Jurkat, Clone E6-1 (cell line): ENCODE measurements at regions not wholly inside any gene's neighbourhood (a gene's known extent, or its start where the extent isn't known, plus 50 kb on each side); places are given as distances from the start of the nearest gene placed in this dataset.
A peak's percentile ranks its signal among the peaks of the same experiment; 100 is the strongest.

Source experiments
- DNase-seq: peaks from one replicate; pipeline ENCODE4 v3.0.0-alpha.2; 2011; ENCODE audit warnings: low read depth, low spot score
- H3K4me3 ChIP-seq: 2 replicates; pipeline ENCODE4 v1.5.1; 2011; ENCODE audit warnings: mild to moderate bottlenecking, low read length, control low read depth, moderate library complexity

- no peak overlapping the region for H3K4me3 ChIP-seq
- DNase-seq: no peak
Observed at GRCh38 chr17:65385726-65386125, 175.7 kb downstream of the AXIN2 start.

GRCh38 chr17:65385071-65385470, 176.4 kb downstream of the AXIN2 start:
- H3K4me3 ChIP-seq: no peak overlapping the region
- DNase-seq: no peak

- H3K4me3 ChIP-seq: no peak overlapping the region
- no peak for DNase-seq
Observed at GRCh38 chr17:65381152-65381551, 180.3 kb downstream of the AXIN2 start.

- no peak for DNase-seq
- no peak overlapping the region for H3K4me3 ChIP-seq
Observed at GRCh38 chr17:65374966-65375365, 186.5 kb downstream of the AXIN2 start.

GRCh38 chr17:65371702-65372101, 189.7 kb downstream of the AXIN2 start:
- DNase-seq: no peak
- no peak overlapping the region for H3K4me3 ChIP-seq

- peak; percentile 33 for DNase-seq
- no peak overlapping the region for H3K4me3 ChIP-seq
Observed at GRCh38 chr17:65370669-65371131, 190.7 kb downstream of the AXIN2 start.

- H3K4me3 ChIP-seq: no peak overlapping the region
- DNase-seq: no peak
Observed at GRCh38 chr17:65368341-65368740, 193.1 kb downstream of the AXIN2 start.

- DNase-seq: no peak
- H3K4me3 ChIP-seq: no peak overlapping the region
Observed at GRCh38 chr17:65366102-65366844, 195.2 kb downstream of the AXIN2 start.

GRCh38 chr17:65365169-65365568, 196.3 kb downstream of the AXIN2 start:
- no peak for DNase-seq
- H3K4me3 ChIP-seq: no peak overlapping the region

- H3K4me3 ChIP-seq: no peak overlapping the region
- DNase-seq: no peak
Observed at GRCh38 chr17:65364438-65364837, 197.0 kb downstream of the AXIN2 start.

GRCh38 chr17:65362826-65363225, 198.6 kb downstream of the AXIN2 start:
- no peak overlapping the region for H3K4me3 ChIP-seq
- DNase-seq: no peak

GRCh38 chr17:65360961-65361552, 200.4 kb downstream of the AXIN2 start:
- H3K4me3 ChIP-seq: no peak overlapping the region
- no peak for DNase-seq

- H3K4me3 ChIP-seq: no peak overlapping the region
- DNase-seq: no peak
Observed at GRCh38 chr17:65359016-65359415, 202.4 kb downstream of the AXIN2 start.

GRCh38 chr17:65356536-65356935, 204.9 kb downstream of the AXIN2 start:
- DNase-seq: no peak
- no peak overlapping the region for H3K4me3 ChIP-seq

GRCh38 chr17:65355246-65355645, 206.2 kb downstream of the AXIN2 start:
- no peak overlapping the region for H3K4me3 ChIP-seq
- DNase-seq: no peak

- no peak overlapping the region for H3K4me3 ChIP-seq
- no peak for DNase-seq
Observed at GRCh38 chr17:65349916-65350315, 211.5 kb downstream of the AXIN2 start.

GRCh38 chr17:65346166-65346565, 209.0 kb downstream of the RGS9 start:
- no peak for DNase-seq
- no peak overlapping the region for H3K4me3 ChIP-seq

GRCh38 chr17:65345261-65346005, 208.3 kb downstream of the RGS9 start:
- no peak overlapping the region for H3K4me3 ChIP-seq
- no peak for DNase-seq

- no peak for DNase-seq
- no peak overlapping the region for H3K4me3 ChIP-seq
Observed at GRCh38 chr17:65340401-65340800, 203.2 kb downstream of the RGS9 start.

- no peak overlapping the region for H3K4me3 ChIP-seq
- no peak for DNase-seq
Observed at GRCh38 chr17:65334406-65334805, 197.2 kb downstream of the RGS9 start.
